OCI-LY3 (cell line): ENCODE measurements at regions not wholly inside any gene's neighbourhood (a gene's known extent, or its start where the extent isn't known, plus 50 kb on each side); places are given as distances from the start of the nearest gene placed in this dataset.

ENCODE experiments used
- CTCF ChIP-seq: fragments of 200-600, 300-600 bp; sonication (generic); IDR thresholded peaks from 2 replicates; pipeline ENCODE4 v1.5.1; 2014; ENCODE audit warnings: antibody characterized with exemption, low read length, low read depth
- EZH2phosphoT487 ChIP-seq: fragments of 200-600 bp; shearing (Covaris generic); IDR thresholded peaks from 2 replicates; pipeline ENCODE4 v1.6.1; 2018; ENCODE audit warnings: antibody characterized with exemption, mixed run types, low read depth

DNA sequence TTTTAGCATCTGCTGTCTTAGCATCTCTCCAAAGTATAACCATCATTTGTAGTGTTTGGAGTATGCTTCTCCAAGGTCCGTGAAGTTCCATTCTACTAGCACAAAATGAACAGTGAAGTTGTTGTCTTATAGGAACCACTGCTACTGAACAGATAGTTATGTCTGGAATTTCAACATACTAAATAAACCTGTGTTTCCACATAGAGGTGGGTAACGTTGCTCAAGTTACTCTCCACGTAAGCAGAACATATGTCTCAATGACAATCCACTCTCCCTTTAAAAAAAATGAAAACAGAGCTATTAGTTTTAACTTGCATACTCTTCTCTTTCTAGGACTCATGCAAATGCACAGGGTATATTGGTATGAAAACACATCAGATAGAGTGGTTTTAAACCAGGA lies 184.3 kb upstream of the TRPC4 start:
- TF ChIP-seq CTCF: no peak
- TF ChIP-seq EZH2phosphoT487: no peak
